CD14-positive monocyte (primary cell): ENCODE measurements at regions not wholly inside any gene's neighbourhood (a gene's known extent, or its start where the extent isn't known, plus 50 kb on each side); places are given as distances from the start of the nearest gene placed in this dataset.

Experiments used
- DNase-seq, 3 donors: peaks; one replicate each; pipeline ENCODE4 v3.0.0-alpha.2; 2011 to 2022
- H2AFZ ChIP-seq: 2 replicates; pipeline ENCODE4 v1.6.0; 2012; ENCODE audit warnings: mild to moderate bottlenecking, low read depth, low read length, inconsistent platforms; ENCODE audit not compliant: insufficient read depth, poor library complexity, severe bottlenecking
- H3K27ac ChIP-seq, 2 donors: 1 replicate in 1 of 2; 2 replicates in 1 of 2; pipeline ENCODE4 v1.5.1; 2012 to 2013; ENCODE audit warnings: low read length in 2 of 2, control low read depth in 1 of 2, inconsistent platforms in 1 of 2, low read depth in 1 of 2, mild to moderate bottlenecking in 1 of 2
- H3K27me3 ChIP-seq, 2 donors: one replicate each; pipeline versions ENCODE4 v1.6.0 to v1.6.1; 2011 to 2013; ENCODE audit warnings: low read length in 2 of 2; ENCODE audit not compliant: control insufficient read depth in 2 of 2, insufficient read depth in 2 of 2
- H3K36me3 ChIP-seq, 2 donors: replicated peaks in 1 of 2; 1 replicate in 1 of 2; 2 replicates in 1 of 2; pipeline versions ENCODE4 v1.5.1 to v1.6.1; 2012 to 2013; ENCODE audit warnings: low read length in 2 of 2, control low read depth in 1 of 2, inconsistent platforms in 1 of 2, mild to moderate bottlenecking in 1 of 2; ENCODE audit not compliant: insufficient read depth in 2 of 2, control insufficient read depth in 1 of 2
- H3K4me1 ChIP-seq, 2 donors: 1 replicate in 1 of 2; 2 replicates in 1 of 2; pipeline versions ENCODE4 v1.5.1 to v1.6.1; 2012 to 2013; ENCODE audit warnings: low read length in 2 of 2, control low read depth in 1 of 2, inconsistent platforms in 1 of 2, mild to moderate bottlenecking in 1 of 2, moderate library complexity in 1 of 2; ENCODE audit not compliant: insufficient read depth in 2 of 2, control insufficient read depth in 1 of 2
- H3K4me2 ChIP-seq: replicated peaks from 2 replicates; pipeline ENCODE3; 2012; ENCODE audit warnings: low read length, moderate library complexity, mild to moderate bottlenecking; ENCODE audit not compliant: poor library complexity, severe bottlenecking; ENCODE audit errors: extremely low read depth
- H3K4me3 ChIP-seq, 3 experiments: fragments of 200-600 bp in 1 of 3; sonication (generic) in 1 of 3; replicated peaks in 1 of 3; 1 replicate in 2 of 3; 2 replicates in 1 of 3; pipeline ENCODE4 v1.5.1; 2011 to 2013; ENCODE audit warnings: low read length in 3 of 3, mild to moderate bottlenecking in 3 of 3, control low read depth in 2 of 3, low read depth in 2 of 3, inconsistent platforms in 1 of 3, moderate library complexity in 1 of 3
- H3K79me2 ChIP-seq: 2 replicates; pipeline ENCODE4 v1.6.0; 2012; ENCODE audit warnings: mild to moderate bottlenecking, control low read depth, inconsistent platforms, low read length, moderate library complexity; ENCODE audit not compliant: insufficient read depth
- H3K9ac ChIP-seq: 2 replicates; pipeline ENCODE4 v1.6.0; 2017; ENCODE audit warnings: low read length, mild to moderate bottlenecking; ENCODE audit not compliant: insufficient read depth, poor library complexity, severe bottlenecking
- H3K9me3 ChIP-seq, 2 donors: replicated peaks in 1 of 2; 1 replicate in 1 of 2; 2 replicates in 1 of 2; pipeline versions ENCODE4 v1.5.1 to v1.6.1; 2012 to 2013; ENCODE audit warnings: low read length in 2 of 2, control low read depth in 1 of 2; ENCODE audit not compliant: control insufficient read depth in 1 of 2, insufficient read depth in 1 of 2
- H4K20me1 ChIP-seq: 2 replicates; pipeline ENCODE4 v1.6.0; 2012; ENCODE audit warnings: mild to moderate bottlenecking, low read length, control low read depth, moderate library complexity; ENCODE audit not compliant: insufficient read depth
- H3K27ac Mint-ChIP-seq, 7 donors: one replicate each; pipeline ENCODE4 v1.8.0; 2020; ENCODE audit warnings: mild to moderate bottlenecking in 7 of 7, mixed read lengths in 7 of 7, moderate library complexity in 6 of 7, inconsistent platforms in 2 of 7
- H3K27me3 Mint-ChIP-seq, 3 donors: one replicate each; pipeline ENCODE4 v1.8.0; 2021 to 2022; ENCODE audit warnings: low read depth in 3 of 3, mild to moderate bottlenecking in 3 of 3, mixed read lengths in 3 of 3, moderate library complexity in 3 of 3, inconsistent platforms in 1 of 3
- H3K36me3 Mint-ChIP-seq, 2 donors: one replicate each; pipeline ENCODE4 v1.8.0; 2020; ENCODE audit warnings: mixed read lengths in 2 of 2, inconsistent platforms in 1 of 2, mild to moderate bottlenecking in 1 of 2
- H3K4me1 Mint-ChIP-seq: one replicate; pipeline ENCODE4 v1.8.0; 2020; ENCODE audit warnings: mild to moderate bottlenecking, mixed read lengths
- H3K4me3 Mint-ChIP-seq, 2 donors: one replicate each; pipeline ENCODE4 v1.8.0; 2020; ENCODE audit warnings: mild to moderate bottlenecking in 2 of 2, mixed read lengths in 2 of 2, moderate library complexity in 1 of 2
- H3K9me3 Mint-ChIP-seq, 7 donors: one replicate each; pipeline ENCODE4 v1.8.0; 2020 to 2022; ENCODE audit warnings: mixed read lengths in 7 of 7, mild to moderate bottlenecking in 6 of 7, moderate library complexity in 6 of 7, inconsistent platforms in 2 of 7
- CTCF ChIP-seq: fragments of 200-600 bp; IDR thresholded peaks from one replicate; pipeline ENCODE4 v1.8.0; 2022; ENCODE audit warnings: antibody characterized with exemption, mild to moderate bottlenecking
- whole genome bisulfite sequencing: methylation state at CpG from one replicate; pipeline ENCODE4 v1.1.5; 2013; ENCODE audit warnings: missing lambda C conversion rate; ENCODE audit not compliant: insufficient coverage; 5-methylcytosine and 5-hydroxymethylcytosine counted together
- intact Hi-C, 2 donors: fragments of 100-400 bp; cut with micrococcal nuclease; formaldehyde crosslinking; loops; one replicate each; pipeline versions ENCODE4 v1.15.0 to v1.15.1; 2023

DNA sequence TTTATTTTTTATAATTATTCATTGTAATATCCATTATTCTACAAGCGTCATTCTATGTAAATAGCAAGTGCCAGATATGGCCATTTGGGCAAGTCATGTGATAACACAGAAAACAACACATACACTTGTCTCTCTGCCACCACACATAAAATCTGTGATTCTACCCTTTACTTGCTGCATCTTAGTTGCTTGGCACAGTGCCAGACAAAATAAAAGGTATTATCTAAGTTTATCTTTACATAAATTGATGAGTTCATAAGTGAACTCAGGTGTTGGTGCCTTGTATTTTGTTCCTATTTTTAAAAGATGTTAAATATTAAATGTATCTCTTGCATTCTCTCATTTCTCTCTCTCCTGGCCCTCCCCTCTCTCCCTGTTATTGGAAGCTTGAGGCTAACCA lies 1458.7 kb downstream of the CDH11 start:
- no peak overlapping the region for H3K27ac Mint-ChIP-seq
- Histone ChIP-seq H4K20me1 (no peaks in the 10 kb centered on the region), H3K36me3 (no peaks in the 10 kb centered on the region), H3K27me3 (no peaks in the 10 kb centered on the region), H3K79me2 (no peaks in the 10 kb centered on the region), H3K9me3 (no peaks in the 10 kb centered on the region), H3K4me2 (no peak overlapping the region), H3K4me1 (no peaks in the 10 kb centered on the region), H2AFZ (no peak overlapping the region), H3K27ac (no peak overlapping the region), H3K9ac (no peak overlapping the region), H3K4me3 (no peak overlapping the region)
- H3K36me3 Mint-ChIP-seq: no peaks in the 10 kb centered on the region
- WGBS: 88% methylated on average over 1 of the region's 1 CpG
- TF ChIP-seq CTCF: no peak
- H3K4me1 Mint-ChIP-seq: no peaks in the 10 kb centered on the region
- no peak for DNase-seq
- intact Hi-C loops: no loop called here
- peaks cover 0 to 10% (median 3%) of the 10 kb centered on the region in 7 donors for H3K9me3 Mint-ChIP-seq
- H3K4me3 Mint-ChIP-seq: no peak overlapping the region
- peaks cover 0 to 2% (median 0%) of the 10 kb centered on the region in 3 donors for H3K27me3 Mint-ChIP-seq

DNA sequence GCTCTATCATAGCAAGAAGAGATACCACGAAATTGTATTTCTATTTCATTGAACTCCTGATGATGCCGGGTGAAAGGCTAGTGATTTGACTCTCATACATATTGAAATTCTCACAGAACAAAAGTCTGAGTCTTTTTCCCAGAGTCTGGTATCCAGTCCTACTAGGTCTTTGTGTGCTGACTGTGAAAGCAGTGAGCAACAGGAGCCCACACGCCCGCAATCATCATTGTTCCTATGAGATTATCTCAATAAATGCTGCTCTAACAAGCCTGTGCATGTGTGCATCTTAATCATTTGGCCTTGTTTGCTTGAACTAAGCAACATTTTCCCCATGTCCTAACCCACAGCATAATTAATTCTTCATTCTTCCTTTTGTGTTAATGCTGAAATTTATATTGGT lies 1466.0 kb downstream of the CDH11 start:
- Histone ChIP-seq H3K36me3 (no peaks in the 10 kb centered on the region), H2AFZ (no peak overlapping the region), H3K27ac (no peak overlapping the region), H3K4me3 (no peak overlapping the region), H4K20me1 (no peaks in the 10 kb centered on the region), H3K4me2 (no peak overlapping the region), H3K27me3 (no peaks in the 10 kb centered on the region), H3K9me3 (no peaks in the 10 kb centered on the region), H3K79me2 (no peaks in the 10 kb centered on the region), H3K4me1 (no peaks in the 10 kb centered on the region), H3K9ac (no peak overlapping the region)
- Mint-ChIP-seq H3K4me1 (no peaks in the 10 kb centered on the region), H3K27ac (no peak overlapping the region), H3K27me3 (no peaks in the 10 kb centered on the region), H3K9me3 (peaks cover 0 to 1% (median 0%) of the 10 kb centered on the region in 7 donors), H3K36me3 (no peaks in the 10 kb centered on the region), H3K4me3 (no peak overlapping the region)
- TF ChIP-seq CTCF: no peak
- intact Hi-C loops: no loop called here
- DNase-seq: no peak
- WGBS: 67% methylated on average over 2 of the region's 4 CpGs
